ENCODE measurements at regions not wholly inside any gene's neighbourhood (a gene's known extent, or its start where the extent isn't known, plus 50 kb on each side); places are given as distances from the start of the nearest gene placed in this dataset.

DNA sequence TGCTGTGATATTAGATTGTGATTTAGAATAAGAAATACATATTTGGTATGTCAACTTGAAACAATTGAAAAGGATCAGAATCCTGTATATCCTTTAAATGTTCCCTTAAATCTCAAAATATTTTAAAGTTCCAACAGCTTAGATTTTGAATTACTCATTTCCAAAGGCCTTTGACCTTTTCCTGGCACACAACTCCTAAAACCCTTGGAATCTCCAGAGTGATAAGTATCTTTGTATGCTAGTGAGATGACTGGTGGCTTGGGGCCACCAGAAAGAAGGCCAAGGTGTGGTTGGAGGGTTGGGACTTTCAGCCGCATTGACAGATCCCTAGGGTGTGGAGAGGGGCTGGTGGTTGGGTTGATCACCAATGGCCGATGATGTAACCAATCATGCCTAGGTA, 104.7 kb downstream of the YIPF5 start:
- DNase-seq (ENCODE audit: low spot score), result no peak

GRCh38 chr5:144072518-144072927, 97.9 kb downstream of the YIPF5 start:
- DNase-seq (ENCODE audit: low spot score), result peak; percentile 22

DNA sequence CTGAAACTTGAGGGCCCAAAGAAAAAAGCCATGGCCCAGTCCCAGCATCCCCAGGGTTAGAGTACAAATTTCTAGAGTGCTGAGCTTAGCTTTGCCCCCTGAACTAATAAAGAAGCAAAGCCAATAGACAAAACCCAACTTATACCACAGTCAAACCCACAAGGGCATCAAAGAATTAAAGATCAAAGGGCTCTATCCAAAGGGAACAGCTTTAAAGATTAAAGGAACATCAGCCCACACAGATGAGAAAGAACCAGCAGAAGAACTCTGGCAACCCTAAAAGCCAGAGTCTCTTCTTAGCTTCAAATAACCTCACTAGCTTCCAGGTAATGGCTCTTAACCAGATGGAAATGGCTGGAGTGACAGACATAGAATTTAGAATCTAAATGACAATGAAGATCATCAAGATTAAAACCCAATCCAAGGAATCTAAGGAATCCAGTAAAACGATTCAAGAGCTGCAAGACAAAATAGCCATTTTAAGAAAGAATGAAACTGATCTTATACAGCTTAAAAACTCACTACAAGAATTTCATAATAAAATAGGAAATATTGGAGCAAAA, 93.9 kb downstream of the YIPF5 start:
- no peak for DNase-seq (ENCODE audit: low spot score)

DNA sequence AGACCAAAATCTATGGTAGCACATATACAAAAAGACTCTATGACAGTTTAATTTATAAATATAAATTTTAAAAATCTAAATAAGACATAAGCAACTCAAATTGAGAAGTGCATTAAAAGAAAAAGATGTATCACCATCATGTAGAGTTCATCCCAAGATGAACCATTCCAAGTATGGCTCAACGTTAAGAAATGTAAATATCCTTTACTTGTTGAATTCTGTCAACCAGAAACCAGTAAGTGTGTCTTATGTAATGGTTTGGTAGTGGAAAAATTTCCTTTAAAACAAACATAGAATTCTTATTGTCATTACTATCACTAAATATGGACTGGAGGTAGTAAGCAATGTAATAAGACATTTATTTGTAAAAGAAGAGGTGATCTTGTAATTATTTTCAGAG, 87.3 kb downstream of the YIPF5 start:
- no peak for DNase-seq (ENCODE audit: low spot score)

DNA sequence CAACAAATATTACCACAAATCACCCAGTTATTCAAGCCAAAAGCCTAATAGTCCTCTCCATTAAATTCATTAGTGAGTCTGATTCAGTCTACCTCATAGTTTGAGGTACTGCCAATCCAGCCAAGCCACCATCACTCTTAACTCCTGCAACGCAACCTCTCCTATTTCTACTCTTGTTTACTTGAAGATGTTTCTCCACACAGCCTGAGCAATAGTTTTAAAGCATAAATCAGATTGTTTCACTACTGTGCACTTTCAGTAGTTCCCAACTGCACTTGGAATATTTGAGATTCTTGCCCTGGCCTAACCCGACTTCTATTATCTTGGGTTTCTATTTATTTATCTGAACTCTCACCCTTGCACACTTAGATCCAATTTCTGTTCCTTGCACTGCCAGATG, 85.5 kb downstream of the YIPF5 start:
- no peak for DNase-seq (ENCODE audit: low spot score)

- no peak for DNase-seq (ENCODE audit: low spot score)
Observed at GRCh38 chr5:144085381-144085780, 85.1 kb downstream of the YIPF5 start.

GRCh38 chr5:144086295-144086694, 84.2 kb downstream of the YIPF5 start:
- DNase-seq (ENCODE audit: low spot score), result no peak

GRCh38 chr5:144087576-144087975, 82.9 kb downstream of the YIPF5 start:
- no peak for DNase-seq (ENCODE audit: low spot score)

DNA sequence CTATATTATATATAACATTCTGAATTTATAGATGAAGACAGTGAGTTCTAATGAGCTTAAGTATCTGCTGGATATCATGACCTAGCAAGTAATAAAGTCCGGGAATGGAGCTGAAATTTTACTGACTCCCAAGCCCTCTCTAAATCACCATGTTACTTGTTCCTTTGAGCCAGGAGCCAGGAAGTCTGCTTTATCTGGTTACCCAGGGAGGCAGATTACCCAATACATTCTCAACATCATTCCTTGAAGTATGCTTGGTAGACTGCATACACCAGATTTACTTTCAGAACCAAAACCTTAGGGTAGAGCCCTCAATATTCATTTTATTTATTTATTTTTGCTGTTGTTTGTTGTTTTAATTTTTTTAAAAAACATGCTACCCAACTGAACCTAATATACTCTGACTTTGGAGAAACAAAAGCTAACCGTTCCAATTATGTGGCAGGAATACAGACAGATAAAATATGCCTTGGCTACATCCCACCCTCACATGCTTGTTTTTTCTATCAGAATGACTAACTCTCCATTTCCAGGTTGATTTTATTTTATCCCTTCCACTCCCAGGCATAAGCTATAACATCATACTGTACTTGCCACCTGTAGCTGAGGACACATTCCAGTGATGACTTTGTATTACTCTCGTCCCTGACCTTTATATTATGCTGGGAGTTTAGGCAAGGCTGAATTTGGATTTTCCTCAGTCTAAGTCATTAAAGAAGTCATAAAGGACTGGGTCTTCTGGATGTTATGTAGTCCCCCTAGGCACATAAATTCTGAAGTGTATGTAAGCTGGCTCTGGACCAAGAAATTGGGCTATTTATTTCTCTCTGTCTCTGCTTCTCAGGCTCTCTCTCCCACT, 82.0 kb downstream of the YIPF5 start:
- DNase-seq (ENCODE audit: low spot score), result no peak

DNA sequence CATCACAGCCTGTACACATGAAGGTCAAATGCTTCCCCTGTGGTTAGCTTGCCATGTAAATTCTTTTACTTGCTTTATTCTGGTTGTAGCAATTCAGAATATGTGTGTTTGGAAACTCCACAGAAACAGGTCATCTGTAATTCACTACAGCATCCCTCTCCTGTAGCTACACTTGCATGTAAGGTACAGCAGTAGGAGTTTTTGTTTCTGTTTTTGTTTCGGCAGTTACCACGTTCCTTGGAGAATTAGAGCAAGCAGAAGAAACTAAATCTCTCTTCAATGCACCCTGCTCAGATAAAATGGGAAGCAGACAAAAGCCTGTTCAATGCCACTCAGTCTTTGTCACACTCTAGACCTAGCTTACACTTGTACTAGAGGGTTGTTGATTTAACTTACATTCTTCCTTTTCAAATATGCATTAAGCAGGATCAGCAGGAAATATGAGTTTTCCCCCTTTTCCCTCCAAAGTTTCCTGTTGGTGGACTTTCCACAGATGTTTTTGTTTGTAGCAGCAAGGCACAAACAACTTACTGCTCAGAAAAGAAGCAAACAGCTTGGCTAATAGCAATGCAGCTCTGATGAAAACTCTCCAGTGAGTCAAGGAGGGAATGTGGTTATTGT, 80.9 kb downstream of the YIPF5 start:
- DNase-seq (ENCODE audit: low spot score), result no peak

DNA sequence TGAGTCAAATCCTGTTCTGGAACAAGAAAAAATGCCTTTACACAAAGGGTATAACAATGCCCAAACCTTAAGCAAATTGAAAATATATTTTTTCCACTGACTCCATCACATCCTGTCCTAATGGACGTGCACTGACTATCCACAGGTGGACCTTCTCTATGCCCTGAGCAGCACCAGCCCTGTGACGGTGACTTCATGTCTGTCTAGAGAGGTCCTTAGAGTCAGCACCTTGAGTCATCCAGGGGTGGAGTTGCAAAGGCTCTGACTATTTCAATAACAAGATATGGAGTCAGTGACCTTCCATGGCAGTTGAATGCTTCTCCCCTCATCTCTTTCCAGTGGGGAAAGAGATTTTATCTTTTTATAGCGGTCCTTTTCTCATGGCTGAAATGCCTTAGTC, 78.0 kb downstream of the YIPF5 start:
- no peak for DNase-seq (ENCODE audit: low spot score)

DNA sequence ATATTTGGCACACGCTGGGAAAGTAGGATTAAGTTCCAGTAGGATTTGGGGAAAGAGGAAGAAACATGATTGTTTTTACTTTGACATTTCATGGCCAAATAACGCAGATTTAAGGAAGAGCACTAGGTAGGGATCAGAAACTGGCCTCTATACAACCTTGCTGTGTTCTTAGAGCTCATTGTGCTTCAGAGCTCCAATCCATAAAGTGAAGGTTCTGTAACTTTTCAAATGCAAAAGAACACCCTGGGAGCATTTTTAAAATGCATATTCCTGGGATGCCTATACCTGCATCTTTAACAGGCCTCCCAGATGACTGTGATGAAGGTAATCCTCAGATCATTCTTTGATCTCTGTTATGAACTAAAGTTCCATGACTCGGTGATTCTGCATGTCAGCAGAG, 77.1 kb downstream of the YIPF5 start:
- DNase-seq (ENCODE audit: low spot score), result no peak

- DNase-seq (ENCODE audit: low spot score), result no peak
Observed at GRCh38 chr5:144093868-144094267, 76.6 kb downstream of the YIPF5 start.

DNA sequence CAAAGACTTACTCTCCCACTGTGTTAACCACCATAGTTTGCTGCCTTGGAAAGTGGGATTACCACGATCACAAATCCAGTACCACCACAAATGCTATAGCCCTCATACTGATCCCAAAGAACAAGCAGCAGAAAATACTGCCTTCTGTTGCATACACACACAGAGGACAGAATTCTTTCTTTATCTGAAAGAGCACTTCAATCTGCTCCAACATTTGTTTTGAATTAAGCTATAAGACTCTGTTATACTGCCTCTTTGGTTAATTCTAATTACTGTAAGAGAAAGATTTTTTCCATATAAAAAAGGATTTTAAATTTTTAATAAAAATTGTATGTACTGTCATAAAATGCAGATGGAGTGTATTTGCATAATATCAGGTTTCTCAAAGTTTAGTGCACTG, 69.8 kb downstream of the YIPF5 start:
- DNase-seq (ENCODE audit: low spot score), result no peak

DNA sequence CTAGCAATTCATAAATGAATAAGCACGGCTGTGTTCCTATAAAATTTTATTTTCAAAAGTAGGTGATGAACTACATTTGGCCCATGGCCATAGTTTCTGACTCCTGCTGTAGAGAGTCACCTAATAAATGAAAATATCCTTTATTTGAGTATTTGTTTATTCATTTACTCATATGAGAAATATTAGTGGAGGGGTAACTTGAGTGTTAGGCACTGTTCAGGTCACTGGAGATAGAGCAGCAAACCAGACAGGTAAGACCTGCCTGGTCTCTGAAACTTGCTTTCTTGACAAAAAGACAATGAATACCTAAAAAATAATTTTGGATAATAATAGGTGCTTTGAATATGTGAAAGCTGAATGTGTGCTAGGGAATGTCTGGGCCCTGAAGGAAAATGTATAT, 68.8 kb downstream of the YIPF5 start:
- no peak for DNase-seq (ENCODE audit: low spot score)

GRCh38 chr5:144102361-144102760, 68.1 kb downstream of the YIPF5 start:
- no peak for DNase-seq (ENCODE audit: low spot score)

DNA sequence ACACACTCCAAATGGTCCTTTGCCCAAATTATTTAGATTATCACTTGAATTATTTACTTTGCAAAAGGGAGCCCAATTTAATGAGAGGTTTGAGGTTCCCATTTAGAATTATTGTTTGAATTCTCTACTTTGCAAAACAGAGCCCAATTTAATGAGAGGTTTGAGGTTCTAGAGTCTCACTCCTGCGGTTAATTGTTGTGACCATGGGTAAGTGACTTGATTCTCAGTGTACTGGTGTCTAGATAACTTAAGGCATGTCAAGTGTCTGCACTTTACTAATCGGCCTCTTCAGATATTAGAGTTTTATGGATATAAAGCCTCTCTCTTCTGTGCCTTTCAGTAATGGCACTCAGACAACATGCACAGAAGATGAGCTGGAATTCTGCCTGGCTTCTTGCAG, 67.5 kb downstream of the YIPF5 start:
- DNase-seq (ENCODE audit: low spot score), result no peak

- DNase-seq (ENCODE audit: low spot score), result no peak
Observed at GRCh38 chr5:144103611-144104485, 66.6 kb downstream of the YIPF5 start.

DNA sequence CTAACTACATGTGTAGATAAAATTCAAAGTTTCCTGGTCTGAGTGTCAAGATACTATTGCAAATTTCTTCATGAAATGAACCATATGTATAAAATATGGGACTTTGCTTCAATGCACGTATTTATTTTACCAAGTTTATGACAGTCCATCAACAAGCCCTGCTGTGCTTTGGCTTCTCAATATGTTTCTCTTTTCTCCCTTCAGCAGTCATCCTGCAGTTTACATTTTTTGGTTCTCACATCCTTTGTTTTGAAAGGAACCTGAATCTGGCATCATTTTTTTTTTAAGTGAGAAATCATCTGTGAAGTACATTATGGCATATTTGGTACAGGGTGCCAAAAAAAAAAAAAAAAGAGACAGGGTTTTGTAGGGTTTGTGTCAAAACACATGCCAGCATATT, 65.1 kb downstream of the YIPF5 start:
- DNase-seq (ENCODE audit: low spot score), result no peak

DNA sequence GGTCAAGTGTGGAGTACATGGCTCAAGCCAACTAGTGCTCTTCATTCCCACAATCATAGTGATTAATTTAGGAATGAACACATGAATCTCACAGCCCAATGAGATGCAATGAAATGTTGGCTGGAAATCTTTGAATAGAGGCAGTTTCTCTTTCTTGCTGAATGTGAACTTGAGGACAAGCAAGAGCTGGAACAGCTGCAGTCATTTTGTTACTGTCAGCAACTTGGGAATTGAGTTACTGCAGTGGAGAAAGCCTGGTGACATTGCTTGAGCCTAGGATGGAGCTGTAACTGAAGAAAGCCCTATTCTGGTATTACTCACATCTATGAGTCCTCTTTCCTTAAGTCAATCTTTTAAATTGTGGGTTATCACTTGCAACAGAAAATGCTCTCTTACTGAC, 62.3 kb downstream of the YIPF5 start:
- DNase-seq (ENCODE audit: low spot score), result no peak
